H9 (cell line): ENCODE measurements at regions not wholly inside any gene's neighbourhood (a gene's known extent, or its start where the extent isn't known, plus 50 kb on each side); places are given as distances from the start of the nearest gene placed in this dataset.

Experiments used
- DNase-seq: peaks from one replicate; pipeline ENCODE4 v3.0.0-alpha.2; 2017
- H2AFZ ChIP-seq: one replicate; pipeline ENCODE4 v1.6.1; 2013; ENCODE audit warnings: mild to moderate bottlenecking, low read length, control low read depth, moderate library complexity
- H2AK5ac ChIP-seq: 2 replicates; pipeline ENCODE4 v1.6.1; 2013; ENCODE audit warnings: low read length, control low read depth, mixed read lengths; ENCODE audit not compliant: insufficient read length
- H2BK120ac ChIP-seq: one replicate; pipeline ENCODE4 v1.6.1; 2013; ENCODE audit warnings: low read depth, mild to moderate bottlenecking, low read length, control low read depth, inconsistent platforms; ENCODE audit not compliant: poor library complexity, severe bottlenecking
- H2BK12ac ChIP-seq: 2 replicates; pipeline ENCODE4 v1.6.1; 2013; ENCODE audit warnings: low read length, control low read depth, mixed read lengths, low read depth; ENCODE audit not compliant: insufficient read length
- H2BK15ac ChIP-seq: 2 replicates; pipeline ENCODE4 v1.6.1; 2013; ENCODE audit warnings: low read depth, low read length, control low read depth
- H2BK20ac ChIP-seq: one replicate; pipeline ENCODE4 v1.6.1; 2013; ENCODE audit warnings: low read depth, mild to moderate bottlenecking, low read length, control low read depth, inconsistent platforms; ENCODE audit not compliant: poor library complexity, severe bottlenecking
- H2BK5ac ChIP-seq: 2 replicates; pipeline ENCODE4 v1.6.1; 2013; ENCODE audit warnings: low read length, control low read depth, mixed read lengths; ENCODE audit not compliant: insufficient read length
- H3K14ac ChIP-seq: 2 replicates; pipeline ENCODE4 v1.6.1; 2013; ENCODE audit warnings: low read length, control low read depth; ENCODE audit not compliant: insufficient read depth
- H3K18ac ChIP-seq: 2 replicates; pipeline ENCODE4 v1.6.1; 2013; ENCODE audit warnings: low read depth, mild to moderate bottlenecking, mixed read lengths, low read length, control low read depth; ENCODE audit not compliant: insufficient read length
- H3K23ac ChIP-seq: 2 replicates; pipeline ENCODE4 v1.6.1; 2013; ENCODE audit warnings: low read length, control low read depth, mixed read lengths, low read depth; ENCODE audit not compliant: insufficient read length
- H3K23me2 ChIP-seq: 2 replicates; pipeline ENCODE4 v1.6.1; 2013; ENCODE audit warnings: low read depth, mild to moderate bottlenecking, mixed read lengths, low read length, control low read depth; ENCODE audit not compliant: insufficient read length, poor library complexity, severe bottlenecking
- H3K27ac ChIP-seq: 2 replicates; pipeline ENCODE4 v1.5.1; 2013; ENCODE audit warnings: low read length, control low read depth, mixed read lengths, low read depth; ENCODE audit not compliant: insufficient read length
- H3K27me3 ChIP-seq: 2 replicates; pipeline ENCODE4 v1.6.1; 2013; ENCODE audit warnings: low read length, control low read depth, inconsistent platforms; ENCODE audit not compliant: insufficient read depth
- H3K4ac ChIP-seq: 2 replicates; pipeline ENCODE4 v1.6.1; 2013; ENCODE audit warnings: low read depth, mild to moderate bottlenecking, control low read depth, inconsistent platforms, low read length, moderate library complexity
- H3K4me1 ChIP-seq: 2 replicates; pipeline ENCODE4 v1.6.1; 2013; ENCODE audit warnings: low read length, control low read depth, inconsistent platforms; ENCODE audit not compliant: insufficient read depth
- H3K4me2 ChIP-seq: 2 replicates; pipeline ENCODE4 v1.6.1; 2013; ENCODE audit warnings: low read length, control low read depth, mixed read lengths; ENCODE audit not compliant: insufficient read length, insufficient read depth
- H3K56ac ChIP-seq: 2 replicates; pipeline ENCODE4 v1.6.1; 2013; ENCODE audit warnings: low read depth, mild to moderate bottlenecking, mixed read lengths, low read length, control low read depth; ENCODE audit not compliant: insufficient read length
- H3K79me1 ChIP-seq: 2 replicates; pipeline ENCODE4 v1.6.1; 2013; ENCODE audit warnings: low read depth, mild to moderate bottlenecking, moderate library complexity, low read length, control low read depth, inconsistent platforms; ENCODE audit not compliant: insufficient read depth, poor library complexity, severe bottlenecking
- H3K79me2 ChIP-seq: 2 replicates; pipeline ENCODE4 v1.6.1; 2013; ENCODE audit warnings: low read length, control low read depth, inconsistent platforms; ENCODE audit not compliant: insufficient read depth
- H3K9ac ChIP-seq: 2 replicates; pipeline ENCODE4 v1.6.1; 2013; ENCODE audit warnings: low read length, control low read depth, mixed read lengths; ENCODE audit not compliant: insufficient read length; ENCODE audit errors: extremely low read depth
- H3K9me3 ChIP-seq: one replicate; pipeline ENCODE4 v1.6.1; 2013; ENCODE audit warnings: low read depth, low read length, inconsistent platforms; ENCODE audit not compliant: control insufficient read depth
- H3T11ph ChIP-seq: one replicate; pipeline ENCODE4 v1.6.1; 2013; ENCODE audit warnings: mild to moderate bottlenecking, low read length, control low read depth, inconsistent platforms
- H4K20me1 ChIP-seq: one replicate; pipeline ENCODE4 v1.6.1; 2013; ENCODE audit not compliant: control insufficient read depth, insufficient read length, insufficient read depth
- H4K5ac ChIP-seq: 2 replicates; pipeline ENCODE4 v1.6.1; 2013; ENCODE audit warnings: low read depth, mild to moderate bottlenecking, mixed read lengths, low read length, control low read depth; ENCODE audit not compliant: insufficient read length
- H4K8ac ChIP-seq: replicated peaks from 2 replicates; pipeline ENCODE4 v1.6.1; 2013; ENCODE audit warnings: low read length, control low read depth, mixed read lengths, low read depth; ENCODE audit not compliant: insufficient read length
- H4K91ac ChIP-seq: 2 replicates; pipeline ENCODE4 v1.6.1; 2013; ENCODE audit warnings: low read depth, mild to moderate bottlenecking, moderate library complexity, mixed read lengths, low read length, control low read depth; ENCODE audit not compliant: insufficient read length
- H3K27ac Mint-ChIP-seq, 3 experiments: 2 replicates in 2 of 3; 3 replicates in 1 of 3; pipeline ENCODE4 v1.8.0; 2020 to 2021; ENCODE audit warnings: mixed read lengths in 3 of 3, mild to moderate bottlenecking in 1 of 3, moderate library complexity in 1 of 3
- H3K27me3 Mint-ChIP-seq: 2 replicates; pipeline ENCODE4 v1.8.0; 2021; ENCODE audit warnings: low read depth, mild to moderate bottlenecking, moderate library complexity, mixed read lengths
- H3K36me3 Mint-ChIP-seq, 3 experiments: 2 replicates in 2 of 3; 3 replicates in 1 of 3; pipeline ENCODE4 v1.8.0; 2020 to 2021; ENCODE audit warnings: low read depth in 3 of 3, mixed read lengths in 3 of 3; ENCODE audit not compliant: insufficient read depth in 1 of 3
- H3K4me1 Mint-ChIP-seq, 2 experiments: 2 replicates each; pipeline ENCODE4 v1.8.0; 2020; ENCODE audit warnings: mixed read lengths in 2 of 2
- H3K4me3 Mint-ChIP-seq, 2 experiments: 2 replicates in 1 of 2; 3 replicates in 1 of 2; pipeline ENCODE4 v1.8.0; 2020 to 2021; ENCODE audit warnings: mild to moderate bottlenecking in 2 of 2, mixed read lengths in 2 of 2, moderate library complexity in 1 of 2
- H3K9me3 Mint-ChIP-seq, 2 experiments: 2 replicates in 1 of 2; 3 replicates in 1 of 2; pipeline ENCODE4 v1.8.0; 2020; ENCODE audit warnings: mild to moderate bottlenecking in 2 of 2, mixed read lengths in 2 of 2, moderate library complexity in 1 of 2
- CTCF ChIP-seq: fragments of 200-600 bp; sonication (generic); conservative IDR thresholded peaks from 3 replicates; pipeline ENCODE4 v1.8.0; 2021; ENCODE audit warnings: antibody characterized with exemption, mild to moderate bottlenecking

GRCh38 chr1:189103956-189104355 lies 1373.7 kb downstream of the BRINP3 start:
- no peak overlapping the region for H3K27ac Mint-ChIP-seq
- H2BK12ac ChIP-seq, result no peak overlapping the region
- H3K36me3 Mint-ChIP-seq, result no peaks in the 10 kb centered on the region; a peak in 1 of 7 replicates

More at GRCh38 chr1:189103956-189104355, 1373.7 kb downstream of the BRINP3 start:
- H3K27ac ChIP-seq, result no peak overlapping the region
- no peaks in the 10 kb centered on the region for H3K9me3 ChIP-seq
- no peak overlapping the region for H2AK5ac ChIP-seq
- no peak overlapping the region for H3T11ph ChIP-seq
- H2BK20ac ChIP-seq, result no peak overlapping the region
- no peak overlapping the region for H4K8ac ChIP-seq
- H3K4me2 ChIP-seq, result no peak overlapping the region
- no peaks in the 10 kb centered on the region for H4K20me1 ChIP-seq
- H2BK15ac ChIP-seq, result no peak overlapping the region
- H3K4me3 Mint-ChIP-seq, result no peak overlapping the region
- H3K27me3 Mint-ChIP-seq, result 0 out of 2 replicates have a peak, but pooled peaks cover 1% of the 10 kb centered on the region
- no peaks in the 10 kb centered on the region for H3K27me3 ChIP-seq
- no peak overlapping the region for H4K5ac ChIP-seq
- H3K4ac ChIP-seq, result no peak overlapping the region
- H3K9me3 Mint-ChIP-seq, result no peaks in the 10 kb centered on the region; a peak in 2 of 5 replicates
- no peak for DNase-seq
- H3K18ac ChIP-seq, result no peak overlapping the region
- no peak overlapping the region for H2BK5ac ChIP-seq
- no peak overlapping the region for H2AFZ ChIP-seq
- H4K91ac ChIP-seq, result no peak overlapping the region
- H3K4me1 ChIP-seq, result no peaks in the 10 kb centered on the region
- no peak overlapping the region for H3K56ac ChIP-seq
- H2BK120ac ChIP-seq, result no peak overlapping the region
- no peak overlapping the region for H3K14ac ChIP-seq
- no peak for TF ChIP-seq CTCF
- no peaks in the 10 kb centered on the region for H3K4me1 Mint-ChIP-seq
- H3K23me2 ChIP-seq, result no peaks in the 10 kb centered on the region
- no peak overlapping the region for H3K23ac ChIP-seq
- no peaks in the 10 kb centered on the region for H3K79me1 ChIP-seq
- H3K9ac ChIP-seq, result no peak overlapping the region
- no peaks in the 10 kb centered on the region for H3K79me2 ChIP-seq
